Medulla oblongata (tissue), 1 donor: ENCODE measurements at regions not wholly inside any gene's neighbourhood (a gene's known extent, or its start where the extent isn't known, plus 50 kb on each side); places are given as distances from the start of the nearest gene placed in this dataset.

Experiments
- DNase-seq: peaks from one replicate; pipeline ENCODE4 v3.0.0-alpha.2; 2015; ENCODE audit errors: extremely low spot score

- DNase-seq: no peak
These were observed 588.3 kb upstream of the LMCD1 start for GRCh38 chr3:7913283-7913682.

DNA sequence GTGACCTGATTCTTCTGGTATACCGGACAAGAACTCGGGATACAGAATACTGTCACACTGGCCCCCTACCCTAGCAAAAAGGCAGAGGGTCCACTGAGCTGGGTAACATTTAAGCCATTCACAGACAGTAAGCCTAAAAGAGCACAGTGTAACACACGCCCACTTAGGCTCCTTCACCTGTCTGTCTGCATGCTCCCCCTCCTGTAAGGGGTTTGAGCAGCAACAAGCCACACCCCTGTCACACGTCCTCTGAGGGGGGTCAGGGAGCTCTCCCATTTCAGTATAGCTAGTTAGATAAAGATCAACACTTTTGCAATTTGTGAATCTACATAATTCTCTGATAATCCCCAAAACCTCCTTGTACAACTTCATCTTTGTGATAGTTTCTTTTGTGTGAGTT lies 586.3 kb upstream of the LMCD1 start:
- no peak for DNase-seq

- no peak for DNase-seq
These were observed 584.0 kb upstream of the LMCD1 start for GRCh38 chr3:7917443-7918151.

DNA sequence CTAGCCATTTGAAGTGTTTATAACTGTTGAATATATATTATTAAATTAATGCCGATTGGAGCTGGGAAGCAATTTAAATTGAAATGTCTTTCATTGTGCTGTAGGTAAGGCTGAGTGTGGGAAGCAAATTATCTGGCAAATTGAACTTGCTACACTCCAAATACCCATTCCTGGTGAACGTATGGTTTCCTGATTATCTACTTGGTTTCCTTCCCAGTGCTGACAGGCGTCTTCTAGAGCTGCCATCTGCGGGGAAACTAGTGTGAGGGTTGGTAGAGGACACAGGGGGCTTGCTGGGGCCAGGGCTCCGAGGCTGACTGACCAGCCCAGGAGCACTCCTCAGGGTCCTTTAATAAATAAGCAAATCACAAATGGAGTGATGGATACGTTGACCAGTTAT lies 581.4 kb upstream of the LMCD1 start:
- no peak for DNase-seq

DNA sequence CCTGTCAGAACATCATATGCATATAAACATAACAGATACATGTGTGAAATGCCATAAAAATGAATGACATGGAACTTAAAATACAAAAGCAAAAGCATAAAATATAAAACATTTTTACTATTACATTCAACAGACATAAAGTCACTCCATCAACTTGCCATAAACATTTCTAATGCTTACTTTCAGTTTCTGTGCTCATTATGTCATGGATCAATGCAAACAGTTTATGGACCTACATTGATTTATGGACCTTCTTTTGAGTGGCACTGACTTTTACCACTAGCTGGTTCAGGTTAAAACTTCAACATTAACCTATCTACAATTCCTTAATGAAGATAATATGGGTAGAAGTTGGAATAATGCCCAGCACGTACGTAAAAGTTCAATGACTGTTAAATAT lies 577.4 kb upstream of the LMCD1 start:
- DNase-seq: no peak

GRCh38 chr3:7927015-7927414 lies 574.6 kb upstream of the LMCD1 start:
- DNase-seq: no peak

DNA sequence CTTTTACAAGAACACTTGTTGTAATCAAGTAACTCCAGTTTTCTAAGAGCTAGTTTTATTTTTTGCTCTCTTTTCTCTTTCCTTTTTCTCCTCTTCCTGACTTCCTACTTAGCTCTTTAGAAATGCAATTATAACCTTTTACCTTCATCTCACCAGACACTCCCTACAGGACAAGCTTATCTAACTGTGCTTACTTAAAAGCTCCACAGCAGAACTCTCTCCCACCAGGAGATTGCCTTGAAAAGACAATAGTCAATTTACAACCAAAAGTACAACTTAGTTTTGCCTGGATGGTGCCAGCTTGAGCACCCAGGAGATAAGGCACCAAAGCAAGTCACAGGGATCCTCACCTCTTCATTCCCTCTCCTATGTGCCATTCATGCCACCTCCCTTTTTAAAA lies 573.8 kb upstream of the LMCD1 start:
- no peak for DNase-seq

DNA sequence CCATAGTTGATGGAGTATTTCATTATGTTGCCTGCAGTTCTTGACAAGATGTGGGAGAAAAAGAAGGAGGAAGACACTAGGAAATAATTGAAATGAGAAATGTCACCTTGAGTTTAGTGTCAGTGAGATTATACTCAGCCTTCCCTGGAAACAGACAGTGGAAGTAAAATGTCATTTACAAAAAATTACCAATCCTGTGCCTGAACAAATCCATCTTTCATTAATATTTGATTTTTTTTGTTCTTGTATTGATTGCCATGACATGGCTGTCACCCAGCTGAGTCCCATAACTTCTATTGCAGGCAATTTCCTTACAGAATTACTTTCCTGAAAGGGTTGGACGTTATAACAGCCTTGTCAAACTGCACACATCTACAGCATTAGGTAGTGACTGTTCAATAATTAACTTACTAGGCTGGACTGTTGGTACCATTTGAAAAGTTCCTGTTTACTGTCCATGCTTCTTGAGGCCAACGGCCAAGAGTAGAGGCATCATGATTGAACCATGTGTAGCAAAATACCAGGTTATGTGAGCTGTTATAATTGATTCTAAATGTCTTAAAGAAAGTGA lies 572.2 kb upstream of the LMCD1 start:
- no peak for DNase-seq

- DNase-seq: no peak
These were observed 567.3 kb upstream of the LMCD1 start for GRCh38 chr3:7934362-7934761.

DNA sequence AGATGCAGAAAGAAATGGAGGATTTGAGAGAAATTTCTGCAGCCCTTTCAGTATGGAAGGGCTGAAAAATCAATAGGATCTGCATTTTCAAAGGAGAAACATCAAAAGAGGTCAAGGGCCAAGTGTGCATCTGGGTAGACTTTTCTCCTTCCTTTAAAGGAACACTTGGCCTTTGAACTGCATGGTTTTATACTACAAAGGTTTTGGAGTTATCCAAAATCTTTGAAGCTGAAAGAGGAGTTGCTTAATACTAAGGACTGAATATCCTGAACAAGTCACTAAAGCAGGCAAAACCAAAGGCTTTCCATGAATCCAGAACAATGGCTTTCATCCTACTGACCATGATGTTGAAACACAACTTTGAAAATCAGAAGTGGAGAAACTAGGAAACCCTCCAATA lies 553.7 kb upstream of the LMCD1 start:
- DNase-seq: no peak

DNA sequence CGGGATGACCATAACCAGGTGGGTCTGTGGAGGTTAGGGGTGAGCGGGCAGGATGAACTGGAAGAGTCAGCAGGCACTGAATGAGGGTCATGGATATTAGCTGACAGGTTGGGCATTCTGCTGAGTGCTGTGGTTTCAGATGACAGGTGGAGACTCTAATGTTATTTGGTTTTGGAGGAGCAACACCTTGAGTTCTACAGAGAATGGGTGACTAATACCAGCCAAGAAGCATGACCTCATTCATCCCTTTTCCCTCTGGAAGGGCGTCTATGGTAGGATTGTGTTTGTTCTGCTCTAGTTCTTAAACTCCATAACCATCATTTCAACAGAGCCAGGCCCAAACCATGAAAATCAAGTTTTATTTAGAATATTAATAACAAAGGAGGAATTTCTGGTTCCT lies 550.7 kb upstream of the LMCD1 start:
- DNase-seq: no peak

DNA sequence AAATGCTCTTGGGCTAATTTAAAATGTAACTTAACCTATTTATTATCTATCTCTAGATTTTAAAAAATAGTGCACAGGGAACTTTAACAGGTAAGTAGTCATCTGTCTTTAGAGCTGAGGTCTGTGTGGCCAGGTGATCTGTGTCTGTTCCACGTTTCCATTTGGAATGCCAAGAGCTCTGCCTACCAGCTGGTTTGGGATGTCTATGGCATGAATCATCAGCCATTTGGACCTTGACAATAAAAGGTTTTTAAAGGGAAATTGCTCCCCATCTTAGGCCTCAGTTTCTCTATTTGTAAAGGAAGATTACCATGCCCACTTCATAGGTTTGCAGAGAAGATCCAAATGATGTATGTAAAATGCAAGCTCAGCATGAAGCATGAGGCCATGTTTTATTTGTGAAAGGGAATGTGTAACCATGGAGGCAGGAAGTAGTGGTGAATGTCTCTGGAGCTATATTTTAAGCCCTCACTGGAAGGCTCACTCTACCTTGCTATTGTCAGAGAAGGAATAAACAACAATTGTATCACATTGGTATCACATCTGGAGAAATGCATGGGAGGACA lies 548.1 kb upstream of the LMCD1 start:
- no peak for DNase-seq

GRCh38 chr3:7957024-7957423 lies 544.6 kb upstream of the LMCD1 start:
- DNase-seq: no peak

DNA sequence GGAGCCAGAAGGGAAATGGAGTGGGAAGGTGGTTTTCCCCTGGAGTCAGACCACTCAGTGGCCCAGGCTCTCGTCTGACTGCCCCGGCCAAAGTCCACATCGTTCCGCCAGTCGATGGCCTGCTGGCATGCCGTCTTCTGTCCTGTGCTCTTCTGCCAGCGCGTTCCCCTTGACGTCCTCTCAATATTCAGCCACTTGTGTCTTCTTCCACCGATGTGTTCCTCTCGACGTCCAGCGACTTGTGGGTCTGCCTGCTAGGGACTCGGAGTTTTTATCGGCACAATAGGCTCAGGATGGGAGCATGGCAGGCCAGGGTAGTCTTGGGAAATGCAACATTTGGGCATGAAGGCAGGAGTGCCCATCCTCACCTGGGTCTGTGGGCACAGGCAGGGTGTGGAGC lies 542.5 kb upstream of the LMCD1 start:
- no peak for DNase-seq

DNA sequence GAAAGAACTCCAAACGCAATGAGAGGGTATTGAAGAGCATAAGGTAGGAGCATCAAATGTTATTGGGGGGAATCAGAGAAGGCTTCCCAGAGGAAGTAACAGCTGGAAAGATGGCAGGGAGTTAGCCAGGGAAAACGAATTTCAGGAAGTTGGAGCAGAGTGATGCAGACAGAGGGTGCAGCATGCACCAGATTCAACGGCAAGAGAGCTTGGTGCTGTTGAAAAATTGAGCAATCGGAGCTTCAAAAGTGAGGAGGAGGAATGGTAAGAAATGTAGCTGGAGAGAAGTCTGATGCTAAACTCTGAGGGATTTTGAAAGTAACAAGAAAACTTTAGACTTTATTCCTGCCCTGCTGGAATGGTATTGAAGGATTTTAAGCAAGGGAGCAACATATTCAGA lies 541.0 kb upstream of the LMCD1 start:
- DNase-seq: no peak

DNA sequence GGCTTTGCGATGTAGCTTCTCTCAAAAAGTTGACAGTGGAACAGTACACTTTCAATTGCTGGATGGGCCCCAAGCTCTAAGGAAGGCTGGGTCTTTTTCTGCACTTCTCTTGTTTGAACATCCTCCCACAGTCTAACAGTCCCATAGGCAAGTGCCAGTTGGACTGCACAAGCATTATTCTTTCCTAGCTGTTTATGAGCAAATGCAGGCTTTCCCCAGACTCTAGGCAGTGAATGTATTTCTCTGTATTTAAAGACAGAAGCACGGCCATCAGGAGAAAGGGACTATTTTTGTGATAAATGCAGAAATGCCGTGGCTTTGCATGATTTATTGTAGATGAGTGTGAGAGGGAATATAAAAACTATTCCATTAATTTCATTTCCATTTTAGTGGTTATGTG lies 539.3 kb upstream of the LMCD1 start:
- peak; percentile 43 for DNase-seq

DNA sequence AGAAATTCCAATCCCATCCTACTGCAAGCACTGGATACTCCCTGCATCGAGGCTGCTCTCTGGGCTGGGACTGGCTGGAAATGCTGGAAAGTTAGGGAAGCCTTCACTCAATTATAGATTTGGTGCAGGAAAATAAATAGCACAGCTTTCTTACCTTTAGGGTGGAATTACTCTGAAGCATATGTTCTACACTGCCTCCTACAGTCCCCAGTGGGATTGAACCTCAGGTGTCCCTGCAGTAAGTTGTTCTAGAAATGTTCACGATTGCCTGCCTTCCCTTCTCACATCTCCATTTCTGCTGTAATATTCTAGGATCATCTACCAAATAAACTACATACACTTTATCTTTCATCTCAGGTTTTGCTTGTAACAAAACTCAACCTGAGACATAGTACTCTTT lies 536.7 kb upstream of the LMCD1 start:
- DNase-seq: no peak

GRCh38 chr3:7973006-7973405 lies 528.6 kb upstream of the LMCD1 start:
- DNase-seq: no peak

- peak; percentile 42 for DNase-seq
These were observed 524.2 kb upstream of the LMCD1 start for GRCh38 chr3:7977245-7978086.

GRCh38 chr3:7978087-7978422 lies 523.6 kb upstream of the LMCD1 start:
- peak; percentile 85 for DNase-seq

DNA sequence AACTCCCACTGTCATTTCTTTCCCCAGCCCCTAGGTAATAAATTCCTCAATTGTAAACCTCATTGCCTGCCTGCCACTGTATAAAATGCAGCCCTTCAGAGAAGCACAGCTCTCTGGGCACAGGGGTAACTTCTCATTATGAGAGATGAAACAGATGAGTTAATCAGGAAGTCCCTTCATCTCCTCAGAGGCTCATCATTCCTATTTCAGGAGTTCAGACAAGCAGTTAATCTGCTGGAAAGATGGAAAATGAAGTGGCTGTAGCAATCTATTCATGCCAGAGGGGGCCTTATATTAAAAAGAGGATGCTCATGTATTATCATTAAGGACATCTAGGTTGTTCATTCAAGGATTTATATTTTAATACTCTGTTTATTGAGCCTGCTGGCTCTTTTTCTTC lies 519.5 kb upstream of the LMCD1 start:
- DNase-seq: no peak

GRCh38 chr3:7999384-7999783 lies 502.2 kb upstream of the LMCD1 start:
- DNase-seq: no peak

DNA sequence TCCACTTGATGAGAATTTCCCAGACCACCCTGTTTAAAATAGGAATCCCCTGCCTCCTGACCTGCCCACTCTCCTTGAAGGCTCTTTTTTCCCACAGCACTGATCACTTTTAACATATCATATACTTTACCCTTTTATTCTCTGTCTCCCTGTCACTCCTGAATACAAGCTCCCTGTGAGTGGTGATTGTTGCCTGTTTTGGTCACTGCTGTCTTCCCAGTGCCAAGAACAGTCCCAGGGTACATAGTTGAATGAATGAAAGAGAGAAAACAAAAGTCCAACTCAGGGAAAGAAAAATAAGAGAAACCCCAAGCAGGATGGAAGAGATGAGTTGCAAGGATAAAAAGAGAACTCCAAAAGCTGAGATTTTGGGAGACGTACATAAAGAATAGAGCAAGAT lies 500.3 kb upstream of the LMCD1 start:
- peak; percentile 26 for DNase-seq
